GM12878 (cell line): ENCODE measurements at regions not wholly inside any gene's neighbourhood (a gene's known extent, or its start where the extent isn't known, plus 50 kb on each side); places are given as distances from the start of the nearest gene placed in this dataset.

Source experiments
- ATF7 ChIP-seq: fragments of 450-650 bp; IDR thresholded peaks from 2 replicates; pipeline ENCODE4 v1.6.1; 2016; ENCODE audit warnings: low read depth, mild to moderate bottlenecking
- BACH1 ChIP-seq: fragments of 450-650 bp; IDR thresholded peaks from 2 replicates; pipeline ENCODE4 v1.6.1; 2017; ENCODE audit warnings: mild to moderate bottlenecking, borderline replicate concordance
- BHLHE40 ChIP-seq, 2 experiments: fragments of 450-650 bp in 1 of 2; IDR thresholded peaks; 2 replicates each; pipeline ENCODE4 v1.6.1; 2011 to 2017; ENCODE audit warnings: low read depth in 2 of 2, borderline replicate concordance in 1 of 2, improper control_type of control experiment in 1 of 2, low read length in 1 of 2, mild to moderate bottlenecking in 1 of 2
- BMI1 ChIP-seq: fragments of 450-650 bp; IDR thresholded peaks from 2 replicates; pipeline ENCODE4 v1.6.1; 2016; ENCODE audit warnings: mild to moderate bottlenecking, moderate library complexity, borderline replicate concordance
- CBX3 ChIP-seq: fragments of 200-600 bp; sonication (generic); IDR thresholded peaks from 2 replicates; pipeline ENCODE4 v1.6.1; 2016; ENCODE audit warnings: low read depth, borderline replicate concordance
- CREB1 ChIP-seq: IDR thresholded peaks from 2 replicates; pipeline ENCODE4 v1.6.1; 2012; ENCODE audit warnings: low read depth, mild to moderate bottlenecking, inconsistent platforms
- CUX1 ChIP-seq: IDR thresholded peaks from 2 replicates; pipeline ENCODE4 v1.6.1; 2012; ENCODE audit warnings: improper control_type of control experiment, low read depth, low read length; ENCODE audit not compliant: insufficient replicate concordance
- DPF2 ChIP-seq: fragments of 450-650 bp; IDR thresholded peaks from 2 replicates; pipeline ENCODE4 v1.6.1; 2017; ENCODE audit warnings: mild to moderate bottlenecking
- E2F4 ChIP-seq: IDR thresholded peaks from 2 replicates; pipeline ENCODE4 v1.6.1; 2012; ENCODE audit warnings: low read depth, low read length, improper control_type of control experiment
- EED ChIP-seq: sonication (generic); IDR thresholded peaks from 2 replicates; pipeline ENCODE4 v1.6.1; 2016; ENCODE audit warnings: antibody characterized with exemption, low read depth
- EP300 ChIP-seq, 2 experiments: fragments of 150-350 bp in 1 of 2; IDR thresholded peaks; 2 replicates each; pipeline ENCODE4 v1.6.1; 2011 to 2012; ENCODE audit warnings: low read depth in 2 of 2, low read length in 2 of 2, borderline replicate concordance in 1 of 2, improper control_type of control experiment in 1 of 2, inconsistent platforms in 1 of 2; ENCODE audit not compliant: control insufficient read depth in 1 of 2
- HCFC1 ChIP-seq: fragments of 150-350 bp; IDR thresholded peaks from 2 replicates; pipeline ENCODE4 v1.6.1; 2014; ENCODE audit warnings: low read length
- IKZF2 ChIP-seq, 2 experiments: fragments of 450-650 bp; IDR thresholded peaks; 2 replicates each; pipeline ENCODE4 v1.6.1; 2017; ENCODE audit warnings: mild to moderate bottlenecking in 2 of 2, moderate library complexity in 2 of 2
- KAT2A ChIP-seq: conservative IDR thresholded peaks from 2 replicates; pipeline ENCODE4 v1.6.1; 2011; ENCODE audit warnings: low read depth, low read length; ENCODE audit not compliant: control insufficient read depth
- KDM1A ChIP-seq: fragments of 200-600 bp; sonication (generic); IDR thresholded peaks from 2 replicates; pipeline ENCODE4 v1.6.1; 2016; ENCODE audit warnings: borderline replicate concordance
- MTA2 ChIP-seq: fragments of 450-650 bp; IDR thresholded peaks from 2 replicates; pipeline ENCODE4 v1.6.1; 2016; ENCODE audit warnings: low read depth, mild to moderate bottlenecking, moderate library complexity
- NFXL1 ChIP-seq: fragments of 450-650 bp; IDR thresholded peaks from 2 replicates; pipeline ENCODE4 v1.6.1; 2017; ENCODE audit warnings: antibody characterized with exemption, mild to moderate bottlenecking, borderline replicate concordance
- NR2C1 ChIP-seq: fragments of 450-650 bp; IDR thresholded peaks from 2 replicates; pipeline ENCODE4 v1.6.1; 2017; ENCODE audit warnings: antibody characterized with exemption, mild to moderate bottlenecking, moderate library complexity
- POLR2AphosphoS2 ChIP-seq: IDR thresholded peaks from 2 replicates; pipeline ENCODE4 v1.6.1; 2011; ENCODE audit warnings: low read depth, mild to moderate bottlenecking, low read length, improper control_type of control experiment, moderate library complexity
- SKIL ChIP-seq: fragments of 450-650 bp; IDR thresholded peaks from 2 replicates; pipeline ENCODE4 v1.6.1; 2017; ENCODE audit warnings: mild to moderate bottlenecking, low read depth, inconsistent platforms; ENCODE audit not compliant: poor library complexity, severe bottlenecking
- TCF12 ChIP-seq: IDR thresholded peaks from 2 replicates; pipeline ENCODE4 v1.6.1; 2011; ENCODE audit warnings: low read depth, mild to moderate bottlenecking, low read length
- ZNF24 ChIP-seq: fragments of 450-650 bp; IDR thresholded peaks from 2 replicates; pipeline ENCODE4 v1.6.1; 2017; ENCODE audit warnings: antibody characterized with exemption, mild to moderate bottlenecking
- ZNF384 ChIP-seq: IDR thresholded peaks from 2 replicates; pipeline ENCODE4 v1.6.1; 2012; ENCODE audit warnings: low read depth, mild to moderate bottlenecking, low read length, improper control_type of control experiment, borderline replicate concordance
- ZSCAN29 ChIP-seq: fragments of 450-650 bp; IDR thresholded peaks from 2 replicates; pipeline ENCODE4 v1.6.1; 2017; ENCODE audit warnings: mild to moderate bottlenecking, moderate library complexity

- TF ChIP-seq E2F4 = no peak
- peak; percentile 77 for TF ChIP-seq ZNF24
- no peak for TF ChIP-seq ZNF384
- TF ChIP-seq POLR2AphosphoS2 = no peak
- TF ChIP-seq IKZF2 (IDR thresholded peaks at IDR 0.05) = peak; percentile 46 to 54; a peak in 2 of 4 replicates
- TF ChIP-seq CUX1 = no peak
- TF ChIP-seq HCFC1 = no peak
- no peak for TF ChIP-seq KAT2A
- TF ChIP-seq BMI1 = no peak
- peak; percentile 46; the same call in 1 of the 2 replicates for TF ChIP-seq BACH1
- no peak for TF ChIP-seq EED
- no peak for TF ChIP-seq KDM1A
- no peak for TF ChIP-seq BHLHE40 (IDR thresholded peaks at IDR 0.05; ENCODE audit: borderline replicate concordance in 1 of 2, low read depth in 2 of 2, low read length in 1 of 2)
- peak; percentile 52 for TF ChIP-seq MTA2
- no peak for TF ChIP-seq ATF7
- TF ChIP-seq ZSCAN29 = no peak
- peak in 1 of 2 experiments; percentile 48; a peak in 1 of 4 replicates for TF ChIP-seq EP300 (IDR thresholded peaks at IDR 0.05; ENCODE audit: borderline replicate concordance in 1 of 2, control insufficient read depth in 1 of 2, low read depth in 2 of 2, low read length in 2 of 2)
- no peak for TF ChIP-seq NFXL1
- peak; percentile 37 for TF ChIP-seq SKIL
- TF ChIP-seq CBX3 = no peak
- TF ChIP-seq TCF12 = no peak
- no peak for TF ChIP-seq CREB1
- 0 out of 2 replicates have a peak, but pooled peaks have one; percentile 20 for TF ChIP-seq DPF2
- no peak for TF ChIP-seq NR2C1
These were observed 180.2 kb downstream of the RBM46 start (continued) for GRCh38 chr4:154961263-154961662.
